NAMALWA (cell line): ENCODE measurements at regions not wholly inside any gene's neighbourhood (a gene's known extent, or its start where the extent isn't known, plus 50 kb on each side); places are given as distances from the start of the nearest gene placed in this dataset.
A peak's percentile ranks its signal among the peaks of the same experiment; 100 is the strongest.

Experiments
- DNase-seq: peaks from one replicate; pipeline ENCODE4 v3.0.0-alpha.2; 2015; ENCODE audit warnings: low spot score

DNA sequence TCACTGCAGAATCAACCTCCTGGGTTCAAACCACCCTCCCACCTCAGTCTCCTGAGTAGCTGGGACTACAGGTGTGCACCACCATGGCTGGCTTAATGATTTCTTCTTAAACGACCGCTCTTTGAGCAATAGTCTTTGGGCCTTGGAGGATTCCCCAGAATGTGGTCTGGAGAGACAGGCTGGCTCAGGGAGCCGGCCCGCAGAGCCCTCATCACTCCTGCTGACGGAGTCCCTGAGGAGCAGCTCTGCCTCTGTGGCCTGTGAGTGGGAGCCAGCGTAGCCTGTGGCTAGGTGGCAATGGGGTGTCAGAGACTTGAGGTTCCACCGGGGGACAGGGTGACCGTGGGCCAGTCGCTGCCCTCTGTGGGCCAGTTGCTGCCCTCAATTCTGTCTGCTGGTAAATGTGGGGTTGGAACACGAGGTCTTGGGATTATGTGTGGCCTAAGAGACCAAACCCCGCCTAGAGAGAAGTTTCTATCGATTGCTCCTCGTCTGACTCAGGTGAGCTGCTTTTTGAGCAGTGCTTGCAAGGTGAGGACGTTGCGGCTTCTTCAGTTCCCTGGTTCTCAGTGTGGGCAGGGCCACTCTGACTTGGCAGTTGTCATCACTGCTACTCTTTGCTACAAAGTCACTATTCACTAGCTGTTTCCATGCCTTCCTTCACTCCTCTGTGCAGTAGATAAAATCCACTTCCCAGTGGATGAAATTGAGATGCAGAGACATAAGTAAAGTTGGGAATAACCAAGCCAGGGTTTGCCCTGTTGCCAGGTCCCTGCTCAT lies 124.8 kb upstream of the NECTIN1 start:
- no peak for DNase-seq

DNA sequence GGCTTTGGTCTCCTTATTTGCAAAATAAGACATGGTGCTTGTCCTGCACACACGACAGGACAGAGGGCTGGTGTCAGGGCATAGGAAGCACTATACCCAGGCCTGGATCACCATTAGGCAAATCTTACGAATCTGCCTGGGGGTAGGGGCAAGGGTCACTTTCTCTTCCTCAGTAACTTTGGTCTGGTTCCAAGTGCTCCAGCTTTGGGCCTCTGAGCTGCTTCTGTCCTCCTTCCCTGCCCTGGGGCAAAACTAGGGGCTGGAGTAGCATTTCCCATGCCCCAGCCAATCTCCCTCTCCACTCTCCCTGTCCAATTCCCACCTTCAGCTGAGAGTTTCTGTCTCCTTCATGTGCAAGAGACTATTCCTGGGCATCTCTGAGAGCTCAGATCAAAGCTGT lies 123.7 kb upstream of the NECTIN1 start:
- no peak for DNase-seq

DNA sequence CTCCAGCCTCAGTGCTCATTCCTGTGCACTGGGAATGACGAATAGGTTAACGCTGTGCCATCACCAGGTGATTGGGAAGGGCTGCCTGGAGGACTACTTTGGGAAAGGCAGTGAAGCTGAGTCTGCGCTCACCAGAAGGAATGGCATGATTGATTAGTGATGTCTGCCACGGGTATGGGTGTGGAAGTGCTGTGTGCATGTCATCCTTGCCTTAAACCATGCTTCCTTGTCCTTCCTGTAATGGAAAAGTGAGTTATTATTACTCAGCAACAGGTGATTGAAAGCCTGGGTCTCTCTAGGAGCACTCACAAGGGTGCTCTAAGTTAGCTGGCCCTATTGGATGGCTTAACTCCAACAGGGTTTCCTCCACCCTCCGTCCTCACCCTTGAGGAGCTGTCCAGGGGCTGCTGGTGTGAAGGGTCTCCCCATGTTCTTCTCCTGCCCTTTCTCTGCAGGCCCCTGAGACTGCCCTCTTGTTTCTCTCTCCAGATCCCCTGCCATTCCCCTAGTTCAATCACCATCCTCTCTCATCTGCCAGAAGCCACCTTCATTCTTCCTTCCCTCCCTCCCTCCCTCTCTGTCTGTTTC lies 121.9 kb upstream of the NECTIN1 start:
- DNase-seq = no peak

DNA sequence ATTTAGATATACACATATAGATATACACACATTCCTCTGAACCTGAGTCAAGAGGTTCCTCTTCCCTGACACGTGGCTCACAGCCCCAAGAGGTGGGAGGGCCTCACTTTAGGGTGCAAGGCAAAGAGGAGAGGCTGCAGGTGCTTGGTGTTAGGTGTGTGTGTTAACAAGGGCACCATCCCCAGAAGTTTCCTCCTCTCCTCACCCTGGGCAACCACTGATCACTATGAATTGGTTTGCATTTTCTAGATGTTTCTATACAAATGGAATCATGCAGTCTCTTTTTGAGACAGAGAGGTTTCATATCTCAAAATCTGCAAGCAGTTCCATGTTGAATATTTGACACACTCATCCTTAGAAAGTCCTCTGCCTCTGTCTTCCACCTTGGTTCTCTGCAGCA lies 120.9 kb upstream of the NECTIN1 start:
- no peak for DNase-seq

DNA sequence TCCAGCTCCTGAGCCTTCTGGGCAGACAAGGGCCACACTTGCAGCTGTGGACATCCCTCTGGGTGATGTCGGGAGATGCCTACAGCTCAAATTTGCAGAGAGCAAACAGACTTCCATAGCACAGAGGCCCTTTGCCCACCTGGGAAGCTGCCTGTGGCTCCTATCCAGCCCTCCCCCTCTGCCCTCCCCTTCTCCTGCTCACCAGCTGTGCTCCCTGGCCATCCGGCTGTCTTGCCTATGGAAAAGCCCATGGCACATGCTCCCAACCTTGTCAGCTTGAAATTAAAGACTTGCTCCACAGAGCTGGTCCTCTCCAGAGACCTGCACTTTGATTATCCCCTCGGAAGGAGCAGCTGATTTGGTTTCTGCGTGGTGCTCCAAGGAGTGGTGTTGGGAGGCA lies 118.9 kb upstream of the NECTIN1 start:
- DNase-seq = no peak

DNA sequence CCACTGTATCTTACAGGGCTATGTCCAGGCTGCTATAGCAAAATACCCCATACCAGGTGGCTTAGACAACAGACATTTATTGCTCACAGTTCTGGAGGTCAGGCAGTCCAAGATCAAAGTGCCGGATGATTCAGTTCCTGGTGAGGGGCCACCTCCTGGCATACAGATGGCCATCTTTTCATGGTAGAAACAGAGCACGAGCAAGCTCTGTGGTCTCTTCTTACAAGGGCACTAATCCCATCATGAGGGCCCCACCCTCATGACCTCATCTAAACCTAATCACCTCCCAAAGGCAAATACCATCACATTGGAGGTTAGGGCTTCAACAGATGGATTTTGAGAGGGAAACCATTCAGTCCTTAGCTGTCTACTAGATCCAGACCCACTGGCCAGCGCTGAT lies 117.4 kb upstream of the NECTIN1 start:
- no peak for DNase-seq

DNA sequence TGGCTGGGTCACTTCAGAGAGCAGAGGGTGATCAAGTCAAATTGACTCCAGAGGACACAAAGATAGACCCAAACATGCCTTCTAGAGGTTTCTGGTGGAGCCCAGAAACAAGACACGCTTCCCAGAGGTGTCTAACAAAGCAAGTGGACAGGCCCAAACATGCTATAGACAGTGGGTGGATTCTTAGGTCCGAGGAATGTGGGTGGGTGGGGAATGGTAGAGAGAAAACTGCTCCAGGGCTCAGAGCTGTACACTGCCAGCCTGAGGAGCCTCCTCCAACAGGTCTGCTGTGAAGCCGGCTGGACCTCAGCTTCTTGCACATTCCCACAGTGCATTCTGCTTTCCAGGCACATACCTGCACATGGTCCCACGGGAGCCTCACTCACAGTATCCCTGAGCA lies 116.8 kb upstream of the NECTIN1 start:
- DNase-seq = no peak

DNA sequence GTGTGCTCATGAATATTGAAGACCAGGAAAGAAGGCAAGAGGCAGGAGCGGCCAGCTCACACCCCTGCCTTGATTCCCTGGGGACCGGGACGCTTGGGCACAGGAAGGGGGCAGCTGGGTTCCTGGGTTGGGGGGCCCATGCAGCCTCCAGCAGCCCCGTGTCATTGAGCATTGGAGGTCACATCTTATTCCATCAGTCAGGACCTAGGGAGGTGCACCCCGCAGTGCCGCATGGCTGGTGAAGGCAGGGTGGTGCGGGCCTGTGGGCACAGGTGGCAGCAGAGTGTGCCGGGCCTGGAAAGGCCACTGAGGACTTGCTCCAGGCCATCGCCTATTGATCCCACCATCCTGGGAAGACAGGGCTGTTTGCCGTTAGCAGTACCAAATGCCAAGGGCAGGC lies 116.3 kb upstream of the NECTIN1 start:
- DNase-seq = no peak

DNA sequence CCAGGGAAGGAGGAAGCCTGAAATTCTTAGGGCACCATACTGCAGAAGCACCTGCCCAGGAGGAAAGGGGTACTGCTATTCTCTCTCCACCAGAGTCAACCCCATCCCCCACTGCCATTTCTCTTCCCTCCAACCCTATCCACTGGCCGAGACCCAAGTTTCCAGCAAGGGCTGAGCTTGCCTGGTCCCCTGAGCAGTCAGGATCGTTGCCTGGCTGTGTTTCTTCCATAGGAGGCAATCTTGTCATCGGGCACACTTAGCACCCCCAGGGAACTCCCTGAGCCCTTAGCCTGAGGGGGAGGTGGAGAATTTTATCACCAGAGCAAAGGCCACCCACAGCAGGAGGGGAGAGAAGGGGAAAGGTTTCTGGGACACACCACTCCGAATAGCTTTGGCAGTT lies 115.8 kb upstream of the NECTIN1 start:
- no peak for DNase-seq

DNA sequence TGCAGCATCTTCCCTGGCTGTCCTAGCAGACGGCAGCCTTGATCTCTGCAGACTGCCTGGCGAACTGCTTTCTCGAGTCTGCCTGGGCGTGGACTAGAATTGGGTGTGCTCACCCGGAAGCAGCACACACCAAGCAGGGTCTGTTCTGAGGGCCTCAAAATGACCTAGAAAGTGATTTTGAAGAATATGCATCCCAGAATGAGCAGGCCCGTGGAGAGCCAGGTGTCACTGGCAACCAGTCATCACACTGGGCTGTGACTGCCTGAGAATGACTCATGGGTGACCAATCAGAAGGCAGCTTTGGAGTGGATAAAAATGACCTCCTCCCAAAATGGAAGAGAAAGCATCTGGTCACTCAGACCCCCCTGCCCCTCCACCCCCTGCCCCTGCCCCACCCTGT lies 114.9 kb upstream of the NECTIN1 start:
- DNase-seq = no peak

DNA sequence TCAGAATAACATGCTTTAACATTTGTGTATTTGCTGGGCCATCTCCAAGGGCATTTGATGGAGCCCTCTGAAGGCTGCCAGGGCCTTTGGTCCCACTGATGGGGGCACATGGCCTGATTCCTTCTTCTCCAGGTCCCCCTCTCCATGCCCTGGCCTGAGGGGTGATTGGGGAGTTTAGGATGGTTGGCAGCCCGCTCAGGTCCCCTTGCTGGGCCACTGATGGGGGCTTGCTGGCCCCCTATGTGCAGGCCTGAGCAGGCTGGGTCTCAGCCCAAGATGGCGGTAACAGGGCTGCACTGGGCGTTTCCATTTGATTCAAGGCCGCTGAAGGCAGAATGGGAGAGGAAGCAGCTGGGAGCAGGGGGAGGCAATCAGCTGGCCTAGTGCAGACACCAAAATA lies 113.7 kb upstream of the NECTIN1 start:
- DNase-seq = no peak

DNA sequence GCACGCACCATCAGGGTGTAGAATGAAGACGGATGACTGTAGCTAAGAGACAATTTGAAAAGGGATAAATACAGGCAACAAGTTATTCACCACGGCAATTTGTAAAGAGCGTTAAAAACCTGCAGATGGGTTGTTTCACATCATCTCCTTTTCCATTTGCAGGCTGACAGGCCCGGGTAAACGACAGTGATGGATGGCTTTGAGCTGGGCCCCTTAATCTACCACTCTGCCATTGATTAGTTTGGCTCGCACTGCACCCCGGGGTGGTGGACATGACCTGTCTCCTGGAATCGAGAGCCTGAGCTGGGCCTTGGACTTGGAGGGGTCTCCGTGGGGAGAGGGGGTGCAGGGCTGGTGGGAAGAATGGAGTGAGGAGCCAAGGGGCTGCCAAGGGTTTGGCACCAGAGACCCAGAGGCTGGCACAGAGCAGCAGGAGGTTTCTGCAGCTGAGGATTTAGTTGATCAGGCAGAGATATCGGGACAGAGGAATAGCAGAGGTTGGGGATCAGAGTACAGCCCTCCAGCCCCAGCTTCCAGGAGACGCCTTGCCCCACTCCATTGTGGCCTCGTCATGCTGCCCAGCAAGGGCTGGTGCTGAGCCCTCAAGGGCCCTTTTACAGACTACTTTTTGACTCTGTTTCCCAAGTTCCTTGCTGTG lies 110.6 kb upstream of the NECTIN1 start:
- no peak for DNase-seq

DNA sequence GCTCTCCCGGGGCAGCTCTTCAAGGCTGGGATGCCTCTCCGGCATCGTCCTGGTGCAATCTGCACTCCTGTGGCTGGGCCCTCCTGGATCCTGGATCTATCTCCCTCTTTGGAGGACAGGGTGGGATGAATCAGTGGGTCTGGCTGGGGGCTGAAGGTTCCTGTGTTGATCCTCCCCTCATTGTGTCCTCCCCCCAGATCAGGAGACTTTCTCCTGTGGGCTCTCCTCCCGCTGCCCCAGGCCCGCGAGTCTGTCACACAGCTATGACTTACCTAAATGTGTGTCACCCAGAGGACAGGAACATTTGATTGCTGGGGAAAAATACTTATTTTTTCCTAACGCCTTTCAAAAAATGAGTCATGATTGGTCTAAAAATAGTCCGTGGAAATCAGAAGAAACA lies 106.8 kb upstream of the NECTIN1 start:
- DNase-seq = no peak

DNA sequence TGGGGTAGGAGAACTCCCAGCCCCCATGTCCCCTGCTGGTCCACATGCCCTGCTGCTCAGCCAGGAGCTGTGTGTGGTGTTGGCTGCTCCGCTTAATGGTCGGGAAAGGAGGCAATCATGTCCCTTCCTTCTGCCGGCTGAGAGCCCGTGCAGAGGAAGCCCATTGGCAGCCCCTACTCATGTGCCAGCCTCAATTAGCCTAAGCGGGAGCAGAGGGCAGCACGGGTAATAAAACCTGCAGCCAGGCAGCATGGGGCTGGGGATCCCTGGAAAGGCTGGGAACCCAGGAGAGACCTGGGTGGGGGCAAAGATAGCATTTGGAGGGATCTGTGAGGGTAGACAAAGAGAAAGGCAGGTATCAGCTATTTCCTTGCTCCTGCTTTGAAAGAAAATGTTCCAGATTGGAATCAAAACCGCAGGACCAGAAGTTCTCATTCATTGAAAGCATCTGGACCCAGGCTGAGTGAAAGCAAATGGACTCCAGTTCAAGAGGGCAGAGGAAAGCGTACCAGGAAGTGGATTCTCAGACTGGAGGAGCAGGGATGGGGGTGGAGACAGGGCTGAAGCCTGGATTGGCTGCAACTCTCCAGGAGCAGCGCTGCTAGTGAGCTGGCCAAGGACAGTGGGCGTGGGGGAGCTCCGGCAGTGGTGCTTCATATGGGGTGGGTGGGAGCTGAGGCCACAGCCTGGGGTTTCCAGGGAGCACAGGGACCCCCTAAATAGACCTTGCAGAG lies 103.4 kb upstream of the NECTIN1 start:
- DNase-seq = no peak

DNA sequence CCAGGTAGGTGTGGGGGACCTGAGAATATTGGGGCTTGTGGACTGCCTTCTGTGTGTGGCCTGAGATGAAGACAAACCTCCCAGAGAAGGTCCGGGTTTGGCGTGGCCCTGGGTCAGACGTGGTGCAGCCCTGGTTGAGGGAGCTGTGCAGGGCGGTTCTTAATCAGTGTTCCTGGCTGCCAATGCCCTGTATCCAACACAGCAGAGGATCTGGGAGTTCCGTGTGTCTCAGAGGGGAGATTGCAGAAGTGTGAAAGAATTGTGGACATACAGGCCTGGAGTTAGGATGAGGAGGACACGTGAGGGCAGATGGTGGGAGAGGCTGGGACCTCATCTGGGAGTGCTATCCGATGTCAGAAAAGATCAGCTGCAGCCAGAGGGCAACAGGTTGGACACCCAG lies 102.0 kb upstream of the NECTIN1 start:
- DNase-seq = no peak

DNA sequence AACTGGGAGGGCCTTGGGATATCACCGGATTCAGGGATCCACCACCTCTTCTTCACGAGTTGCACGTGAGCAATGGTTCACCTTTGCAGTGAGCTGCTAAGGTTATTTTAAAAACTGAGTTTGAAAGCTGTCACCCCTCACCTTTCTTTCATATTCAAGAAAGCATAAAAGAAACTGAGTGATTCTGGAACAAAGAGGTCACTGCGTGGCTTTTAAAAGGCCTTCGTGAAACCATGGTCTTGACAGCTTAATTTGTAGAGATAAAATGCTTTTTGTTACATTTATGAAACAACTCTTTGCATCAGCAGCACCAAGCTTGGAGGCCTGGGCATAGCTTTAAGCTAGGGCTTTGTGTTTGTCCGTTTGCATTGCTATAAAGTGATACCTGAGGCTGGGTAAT lies 101.4 kb upstream of the NECTIN1 start:
- DNase-seq = no peak

DNA sequence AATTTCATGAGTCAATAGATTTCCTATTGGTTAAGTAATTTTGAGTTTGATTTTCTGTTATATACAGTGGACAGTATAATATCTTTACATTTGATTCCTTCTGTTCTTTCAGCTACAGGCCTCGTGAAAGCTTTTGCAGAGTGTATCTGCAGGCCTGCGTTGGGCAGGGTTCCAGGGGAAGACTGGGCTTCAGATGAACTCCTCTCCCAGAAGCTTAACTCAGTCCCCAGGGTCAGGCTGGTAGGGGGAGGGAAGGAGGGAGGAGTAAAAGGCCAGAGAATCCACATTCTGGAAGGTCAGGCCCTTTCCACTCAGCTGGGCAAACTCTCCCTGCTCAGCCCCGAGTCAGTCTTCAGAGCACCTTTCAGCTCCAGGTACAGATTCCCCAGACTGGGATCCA lies 100.4 kb upstream of the NECTIN1 start:
- DNase-seq = no peak

DNA sequence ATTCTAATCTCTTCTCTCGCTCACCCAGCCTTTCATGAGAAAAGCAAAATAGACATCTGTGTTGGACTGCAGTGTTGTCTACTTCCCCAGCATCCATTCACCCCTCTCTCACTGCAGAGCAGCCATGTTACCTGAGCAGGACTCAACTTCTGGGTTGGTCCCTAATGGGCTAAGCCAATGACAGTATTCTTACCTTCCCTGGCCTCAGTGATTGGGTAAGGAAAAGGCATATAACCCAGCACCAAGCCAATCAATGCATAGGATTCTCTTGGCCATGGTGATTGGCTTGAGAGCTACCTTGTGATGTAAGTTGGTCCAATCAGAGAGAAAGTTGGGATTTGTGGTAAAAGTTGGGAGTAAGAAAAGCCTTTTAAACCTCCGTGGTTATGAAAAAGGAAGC lies 99.8 kb upstream of the NECTIN1 start:
- DNase-seq = peak; percentile 64

DNA sequence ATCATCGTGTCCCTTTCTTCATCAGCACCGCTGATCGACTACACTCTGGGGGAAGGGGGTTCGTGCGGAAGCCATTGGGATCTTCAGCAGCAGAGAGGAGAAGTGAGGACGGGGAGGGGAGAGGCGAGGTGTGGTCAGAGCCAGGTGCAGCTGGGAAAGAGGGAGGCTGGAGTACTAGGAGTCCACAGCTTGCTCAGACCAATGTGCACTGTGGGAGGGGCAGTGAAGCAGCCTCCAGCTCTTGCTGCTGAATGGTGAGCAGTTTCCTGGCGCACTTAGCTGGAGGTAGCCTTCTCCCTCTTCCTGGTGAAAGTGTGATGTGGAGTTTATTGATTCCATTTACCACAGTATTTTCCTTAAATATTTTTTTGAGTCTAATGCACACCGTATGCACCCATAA lies 99.0 kb upstream of the NECTIN1 start:
- no peak for DNase-seq

DNA sequence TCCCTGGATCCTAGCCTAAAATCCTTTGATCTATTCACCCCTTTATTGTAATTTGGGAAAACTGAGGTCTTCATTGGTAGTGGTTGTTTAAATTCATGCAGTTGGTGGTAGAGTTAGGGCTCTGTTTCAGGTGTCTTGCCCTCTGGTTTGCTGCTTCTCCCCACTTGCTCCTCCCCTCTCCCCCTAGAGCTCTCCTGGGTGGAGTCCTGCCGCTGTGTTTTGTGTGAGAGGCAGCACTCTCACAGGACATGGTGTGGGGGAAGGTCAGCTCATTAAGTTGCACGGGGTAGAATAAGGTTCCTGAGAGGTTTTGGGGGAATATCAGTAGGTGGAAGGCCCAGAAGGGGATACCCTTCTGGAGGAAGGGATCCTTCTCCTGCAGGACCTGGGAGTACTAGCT lies 98.1 kb upstream of the NECTIN1 start:
- no peak for DNase-seq

DNA sequence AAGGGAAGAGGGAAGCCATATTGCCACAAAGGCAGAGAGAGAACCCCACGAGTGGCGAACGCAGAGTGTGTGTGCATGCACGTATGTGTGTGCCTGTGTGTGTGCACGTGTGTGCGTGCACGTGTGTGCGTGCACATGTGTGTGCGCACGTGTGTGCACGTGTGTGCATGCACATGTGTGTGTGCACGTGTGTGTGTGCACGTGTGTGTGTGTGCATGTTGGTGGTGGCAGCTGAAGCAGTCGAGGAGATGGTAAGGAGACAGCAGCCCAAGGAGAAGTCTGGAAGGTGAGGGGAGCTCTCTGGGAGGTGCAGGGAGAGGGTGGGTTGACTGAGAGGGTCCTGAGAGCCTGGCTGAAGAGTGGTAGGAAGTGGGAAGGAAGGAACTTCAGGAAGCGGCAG lies 94.1 kb upstream of the NECTIN1 start:
- DNase-seq = no peak

DNA sequence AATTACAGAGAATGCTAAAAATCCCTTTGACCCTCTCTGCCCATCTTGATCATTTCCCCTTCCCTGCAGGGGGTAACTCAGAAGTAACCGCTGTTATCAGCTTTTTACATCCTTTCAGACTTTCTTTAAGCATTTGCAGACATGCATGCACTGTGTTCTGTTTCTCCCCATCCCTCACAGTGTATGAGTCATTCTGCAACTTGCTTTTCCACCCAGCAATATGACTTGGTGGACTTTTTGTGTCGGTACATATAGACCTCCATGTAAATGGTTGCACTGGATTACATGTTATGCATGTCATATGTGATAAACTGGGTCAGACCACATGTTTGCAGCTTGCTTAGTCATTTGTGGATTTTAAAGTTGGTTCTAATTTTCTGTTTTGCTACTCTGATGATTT lies 87.7 kb upstream of the NECTIN1 start:
- no peak for DNase-seq

DNA sequence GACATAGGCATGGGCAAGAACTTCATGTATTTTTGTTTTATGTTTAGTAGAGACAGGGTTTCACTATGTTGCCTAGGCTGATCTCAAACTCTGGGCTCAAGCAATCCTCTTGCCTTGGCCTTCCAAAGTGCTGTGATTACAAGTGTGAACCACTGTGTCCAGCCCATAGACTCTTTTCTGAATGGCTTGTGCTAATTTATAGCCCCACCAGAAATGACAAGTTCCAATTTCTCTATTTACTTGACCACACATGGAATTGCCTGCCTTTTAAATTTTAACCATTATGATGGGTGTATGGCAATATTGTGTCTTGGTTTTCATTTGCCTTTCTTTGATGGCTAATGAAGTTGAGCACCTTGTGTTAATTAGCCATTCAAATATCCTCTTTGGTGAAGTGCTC lies 85.8 kb upstream of the NECTIN1 start:
- no peak for DNase-seq
